Stimulated activated CD4-positive, alpha-beta T cell treated with anti-CD3 and anti-CD28 coated beads, Interleukin-4, amount 100 ng/mL, for 24 hours (primary cell): ENCODE measurements at regions not wholly inside any gene's neighbourhood (a gene's known extent, or its start where the extent isn't known, plus 50 kb on each side); places are given as distances from the start of the nearest gene placed in this dataset.

Source experiments
- DNase-seq: peaks from one replicate; pipeline ENCODE4 v3.0.0-alpha.2; 2020

DNA sequence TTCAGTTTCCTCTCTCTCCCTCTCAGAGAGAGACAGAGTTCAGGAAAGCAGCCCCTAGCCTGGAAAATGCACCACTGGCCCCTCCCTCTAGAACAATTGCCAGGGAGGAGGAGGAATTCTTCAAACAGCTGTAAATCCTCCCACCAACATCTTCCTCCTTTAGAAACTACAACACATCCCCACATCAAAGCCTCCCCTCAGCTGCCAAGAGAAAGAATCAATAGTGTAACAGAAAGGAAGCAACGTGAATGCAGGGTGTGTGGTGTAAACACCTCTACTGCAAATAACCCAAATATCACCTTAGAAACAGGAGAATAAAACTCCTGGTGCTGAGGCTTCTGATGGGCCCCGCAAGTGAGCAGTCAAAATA is 249.9 kb upstream of the GATB start:
- no peak for DNase-seq

DNA sequence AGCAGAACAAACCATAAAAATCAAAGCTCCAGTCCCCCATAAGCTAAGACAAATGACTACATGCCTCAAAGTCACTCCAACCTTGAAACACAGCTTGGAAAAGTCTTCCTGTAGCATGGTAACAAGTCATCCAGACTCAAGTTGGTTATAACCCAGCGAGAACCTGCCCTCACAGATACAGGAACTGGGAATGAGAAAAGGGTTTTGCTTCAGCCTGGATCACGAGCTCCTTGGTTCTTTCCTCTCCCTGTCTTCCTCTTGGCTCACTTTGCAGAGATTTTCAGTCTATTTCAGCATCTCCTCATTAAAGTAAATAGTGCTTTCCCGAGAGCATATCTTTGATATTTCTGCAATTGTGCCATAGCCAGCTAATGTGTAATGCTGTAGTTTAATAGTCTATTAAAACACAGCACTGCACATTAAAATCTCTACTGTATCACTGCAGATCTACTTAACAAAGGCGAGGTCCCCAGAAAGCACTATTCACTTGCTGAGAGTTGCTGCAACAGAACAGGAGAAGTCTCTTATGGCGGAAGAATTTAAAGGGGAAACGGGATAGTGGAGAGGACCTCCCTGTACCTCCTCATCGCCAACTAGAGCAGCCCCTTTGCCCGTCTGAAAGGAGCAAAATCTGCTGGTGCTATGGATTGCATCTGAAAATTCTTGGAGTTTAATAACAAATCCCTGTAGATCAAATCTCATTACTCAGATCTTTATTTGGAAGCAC is 249.3 kb upstream of the GATB start:
- no peak for DNase-seq

DNA sequence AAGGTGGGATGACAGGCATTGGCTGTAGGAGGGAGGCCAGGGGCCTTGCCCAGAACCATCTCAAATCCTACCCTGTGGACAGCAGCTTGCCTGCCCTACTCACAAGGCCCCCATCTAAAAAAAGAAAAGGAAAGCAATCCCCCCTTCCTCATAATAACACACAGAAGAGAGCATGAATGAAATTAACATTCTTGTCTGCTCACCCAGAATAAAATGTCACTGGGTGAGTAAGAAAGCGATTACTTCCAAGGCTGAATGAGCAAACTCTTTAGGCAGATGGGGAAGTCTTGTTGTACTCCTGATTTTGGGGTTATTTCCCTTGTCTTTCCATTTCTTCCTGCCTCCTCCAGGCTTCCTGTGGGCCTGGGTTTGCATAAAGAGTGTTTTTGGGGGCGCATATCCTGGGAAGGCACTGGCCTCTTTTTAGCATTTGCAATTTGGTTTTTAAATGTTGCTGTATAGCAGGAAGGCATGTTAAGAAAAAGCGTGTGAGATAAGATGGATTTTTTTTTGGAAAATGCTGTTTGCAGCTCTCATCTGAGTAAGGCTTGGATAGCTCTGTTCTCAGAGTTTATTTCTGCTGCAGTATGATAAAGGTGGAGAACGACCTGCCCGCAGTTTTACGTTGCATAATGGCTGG is 248.3 kb upstream of the GATB start:
- no peak for DNase-seq

GRCh38 chr4:152007111-152007510 is 246.3 kb upstream of the GATB start:
- DNase-seq, result no peak

DNA sequence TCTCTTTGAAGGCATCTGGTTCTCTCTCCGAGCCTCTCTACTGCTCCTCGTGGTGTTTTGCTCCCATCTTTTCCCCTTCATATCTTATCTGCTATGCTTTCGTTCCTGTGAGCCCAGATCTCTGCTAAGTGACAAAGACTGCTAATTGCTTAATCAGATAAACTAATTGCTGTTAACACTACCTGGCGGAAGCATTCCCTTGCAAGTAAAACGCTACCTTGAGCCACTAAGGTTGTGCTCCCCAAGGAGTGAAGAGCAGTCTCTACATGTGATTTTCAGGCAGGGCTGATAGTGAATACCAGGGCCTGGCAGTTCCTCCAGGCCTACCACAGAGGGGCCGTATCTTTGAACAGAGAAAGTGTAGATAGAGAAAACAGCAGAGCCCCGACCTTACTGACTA is 244.0 kb upstream of the GATB start:
- DNase-seq, result no peak

DNA sequence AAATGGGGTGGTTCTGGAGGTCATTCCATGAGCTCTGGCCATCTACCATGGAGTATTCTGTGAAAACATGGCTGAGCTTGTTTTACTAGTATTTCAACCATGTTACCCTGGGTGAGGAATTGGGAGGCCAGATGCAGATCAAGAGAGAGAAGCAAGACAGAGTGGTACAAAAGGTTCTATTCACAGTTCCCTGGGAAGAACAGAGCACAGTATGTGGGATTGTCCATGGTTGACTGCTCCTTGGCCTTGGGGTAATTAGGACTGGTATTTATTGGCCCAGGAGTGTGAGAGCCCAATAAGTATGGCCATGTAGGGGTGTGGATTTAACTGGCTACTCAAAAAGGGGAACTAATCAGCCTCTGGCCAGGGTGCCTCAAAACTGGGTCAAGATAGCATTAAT is 239.7 kb upstream of the GATB start:
- DNase-seq, result no peak

DNA sequence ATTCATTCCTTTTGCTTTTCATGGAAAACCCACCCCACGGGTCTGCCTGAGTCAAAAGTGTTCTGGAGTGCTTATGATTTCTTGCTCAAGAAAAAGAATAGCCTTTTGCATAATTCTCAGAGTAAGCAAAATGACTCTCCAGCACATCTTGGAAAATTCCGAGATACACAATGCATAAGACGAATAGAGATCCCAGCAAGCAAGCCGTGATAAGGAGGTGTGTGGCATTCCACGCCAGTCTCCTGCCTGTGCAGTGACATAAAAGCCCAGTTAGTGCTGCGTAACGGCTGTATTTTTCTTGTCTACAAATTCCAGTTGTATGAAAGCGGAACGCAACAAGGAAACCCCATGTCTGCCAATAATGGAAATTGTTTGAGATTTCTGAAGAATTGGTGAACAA is 237.9 kb upstream of the GATB start:
- DNase-seq, result no peak

DNA sequence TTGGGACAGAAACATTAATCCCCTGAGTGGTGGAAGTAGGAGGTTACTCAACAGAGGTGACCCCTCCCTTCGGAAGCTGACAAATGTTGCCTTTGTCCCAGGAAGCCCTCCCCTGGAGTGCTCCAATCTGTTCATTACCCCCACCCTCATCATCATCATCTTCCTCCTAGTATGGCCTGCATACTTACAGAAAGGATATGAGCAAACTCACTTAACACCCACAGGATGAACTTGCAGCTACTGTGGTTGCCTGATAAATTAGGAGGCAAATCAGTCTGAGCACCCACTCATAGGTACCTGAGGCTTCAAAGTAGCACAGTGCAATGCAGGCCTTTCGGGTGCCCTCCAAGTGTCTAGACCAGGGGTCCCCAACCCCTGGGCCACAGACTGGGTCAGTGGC is 236.7 kb upstream of the GATB start:
- no peak for DNase-seq

DNA sequence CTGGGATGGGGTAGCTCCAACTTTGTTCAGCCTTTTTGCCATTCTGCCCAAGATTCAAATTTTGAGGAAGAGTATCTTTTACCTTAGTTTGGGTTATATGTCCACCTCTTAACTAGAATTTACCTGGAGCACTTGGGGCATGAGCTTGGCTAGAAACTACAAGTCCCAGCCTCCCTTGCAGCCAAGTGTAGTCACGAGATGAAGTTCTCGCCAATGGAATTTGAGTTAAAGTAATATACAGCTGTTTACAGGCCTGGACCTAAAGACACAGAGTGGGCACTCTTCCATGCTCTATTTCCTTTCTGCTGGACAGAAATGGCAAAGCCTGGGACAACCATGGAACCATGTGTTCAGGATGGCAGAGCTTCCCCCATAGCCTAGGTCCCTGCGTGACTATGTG is 233.6 kb upstream of the GATB start:
- no peak for DNase-seq

- no peak for DNase-seq
Observed at GRCh38 chr4:151993521-151993920, 232.7 kb upstream of the GATB start.

DNA sequence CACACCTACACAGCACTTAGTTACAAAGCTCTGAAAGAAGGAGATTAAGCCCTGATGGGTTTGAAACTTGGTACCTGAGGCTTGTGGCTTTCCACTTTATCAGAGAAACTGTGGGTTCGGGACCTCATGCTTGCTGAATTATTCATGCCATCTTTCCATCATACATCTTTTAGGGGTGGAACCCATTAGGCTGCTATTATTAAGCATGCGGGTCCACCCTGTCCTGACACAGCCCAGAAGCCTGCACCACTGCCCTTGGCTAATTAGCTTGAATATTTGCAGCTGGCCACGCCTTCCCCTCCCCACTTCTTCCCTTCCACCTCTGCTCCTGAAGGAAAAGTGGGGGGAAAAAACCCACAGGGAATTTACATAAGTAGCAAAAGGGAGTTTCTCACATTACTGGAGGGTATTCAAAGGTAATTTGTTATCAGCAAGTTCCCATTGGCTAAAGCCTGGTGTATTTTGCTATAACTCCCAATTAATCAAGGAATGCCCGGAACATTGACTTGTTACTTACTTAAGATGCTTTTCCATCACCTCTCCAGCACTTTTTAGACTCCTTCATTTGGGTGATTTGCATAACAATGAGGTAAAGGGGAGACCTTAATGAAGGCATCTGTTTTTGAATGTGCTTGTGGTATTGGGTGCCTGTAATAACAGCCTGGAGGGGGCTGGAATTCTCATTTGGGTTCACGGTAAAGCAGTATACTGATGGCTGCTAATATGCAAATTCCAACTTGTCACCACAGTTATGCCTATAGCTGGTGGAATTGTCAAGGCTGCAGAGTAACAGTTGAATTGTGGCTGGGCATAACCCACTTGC is 231.7 kb upstream of the GATB start:
- no peak for DNase-seq

- DNase-seq, result no peak
Observed at GRCh38 chr4:151991884-151992167, 231.0 kb upstream of the GATB start.

DNA sequence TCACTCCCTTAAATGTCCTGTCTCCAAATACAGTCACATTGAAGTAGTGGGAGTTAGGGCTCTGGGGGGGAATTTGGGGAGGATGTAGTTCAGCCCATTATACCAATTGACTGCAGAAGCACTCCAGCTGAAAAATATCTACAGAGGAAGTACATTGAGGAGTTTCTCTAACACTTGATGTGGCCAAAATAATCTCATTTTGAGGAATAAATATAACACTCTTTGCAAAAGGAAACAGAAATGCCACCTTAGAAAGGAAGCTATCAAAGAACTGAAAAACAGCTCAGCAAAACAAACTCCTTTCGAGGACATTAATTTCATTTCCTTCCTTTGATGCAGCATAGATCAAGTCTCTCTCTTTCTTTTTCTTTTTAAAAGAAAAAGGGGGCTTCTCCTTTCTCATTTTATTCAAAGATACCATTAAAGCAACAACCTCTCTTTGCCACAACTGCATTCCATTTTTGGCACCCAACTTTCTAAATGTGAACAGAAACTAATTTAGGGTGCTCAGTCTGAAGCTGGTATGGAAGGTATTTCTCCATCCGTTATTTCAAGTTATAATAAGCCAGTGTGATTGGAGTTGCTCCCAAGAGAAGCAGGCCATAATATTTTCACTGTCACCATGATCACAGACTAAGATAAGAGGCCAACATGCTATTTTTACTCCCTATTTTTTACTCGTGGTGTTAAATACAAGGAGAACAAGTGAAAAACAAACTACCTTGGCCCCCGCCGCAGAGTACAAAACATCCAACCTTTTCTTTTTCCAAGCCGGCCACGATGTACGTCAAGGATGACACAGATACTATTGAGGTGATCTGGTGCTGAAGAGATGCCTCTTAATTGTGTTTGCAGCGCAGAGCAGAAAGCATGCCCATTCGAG is 230.4 kb upstream of the GATB start:
- DNase-seq, result no peak

DNA sequence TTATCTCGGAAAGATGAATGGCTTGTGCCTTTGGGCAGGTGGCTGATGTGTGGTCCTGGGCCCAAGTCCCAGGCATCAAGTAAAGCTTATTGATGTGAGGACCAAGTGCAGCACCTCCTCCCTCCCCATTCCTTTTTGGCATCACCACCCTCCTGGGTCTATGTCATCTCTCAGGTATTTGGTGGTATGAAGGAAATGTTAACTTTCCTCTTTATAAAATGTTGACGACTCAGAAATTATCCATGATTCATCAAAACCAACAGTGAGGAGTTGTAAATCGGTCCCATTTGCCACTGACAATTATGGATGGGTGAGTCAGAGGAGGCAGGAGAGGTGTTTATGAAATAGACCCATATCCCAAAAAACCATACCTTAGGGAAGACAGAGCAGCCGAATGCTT is 229.4 kb upstream of the GATB start:
- DNase-seq, result no peak

DNA sequence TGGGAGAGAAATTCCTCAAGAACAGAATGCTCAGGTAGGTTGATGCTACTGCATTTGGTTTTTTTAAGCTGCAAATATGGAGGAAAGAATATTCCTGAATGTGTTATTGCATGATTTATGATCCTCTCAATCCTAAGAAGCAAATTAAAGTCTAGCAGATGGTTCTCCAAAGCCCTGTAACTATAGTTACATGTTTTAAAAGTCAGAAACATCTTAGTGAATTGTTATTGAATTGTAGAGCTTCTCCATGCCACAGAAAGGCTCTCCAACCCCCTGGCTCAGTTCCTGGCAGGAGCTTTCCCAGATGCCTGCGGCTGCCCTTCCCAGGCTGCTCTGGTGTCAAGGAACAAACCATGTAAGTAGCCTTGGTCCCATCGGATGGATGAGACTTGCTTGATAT is 227.8 kb upstream of the GATB start:
- DNase-seq, result no peak

DNA sequence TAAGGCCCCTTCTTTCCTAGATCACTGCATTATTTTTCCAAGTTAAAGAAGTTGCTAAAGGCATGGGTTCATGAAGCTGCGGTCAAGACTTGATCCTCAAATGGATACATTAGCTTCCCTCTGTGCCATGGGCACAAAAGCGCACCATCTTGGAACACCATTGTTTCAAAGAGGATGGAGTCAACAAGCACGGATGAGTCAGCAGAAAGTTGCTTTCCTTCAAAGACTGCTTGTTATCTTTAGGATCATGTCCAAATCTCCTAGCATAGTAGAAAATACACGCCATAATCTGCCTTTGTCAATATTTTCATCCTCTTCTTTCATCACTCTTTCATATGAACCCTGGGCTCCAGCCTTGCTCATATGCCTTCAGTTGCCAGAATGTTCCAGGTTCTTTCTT is 226.8 kb upstream of the GATB start:
- no peak for DNase-seq

GRCh38 chr4:151983854-151984253 is 223.0 kb upstream of the GATB start:
- no peak for DNase-seq

DNA sequence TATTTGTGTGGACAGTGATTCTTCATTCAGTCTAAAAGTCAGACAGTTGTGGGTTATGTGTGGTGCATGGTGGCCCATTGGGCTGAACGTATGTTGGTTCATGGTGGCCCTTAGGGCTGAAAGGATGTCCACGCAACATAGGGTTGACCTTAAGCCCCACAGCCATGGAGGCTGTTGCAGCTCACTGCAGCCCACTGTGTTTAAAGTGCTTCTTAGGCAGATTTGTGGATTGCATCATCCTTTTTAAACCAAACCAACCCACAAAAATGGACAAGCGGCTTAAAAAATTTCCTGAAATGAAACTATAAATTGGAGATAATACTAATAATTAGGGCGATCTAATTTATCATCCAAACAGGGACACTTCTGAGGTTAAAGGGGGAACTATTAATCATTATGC is 219.0 kb upstream of the GATB start:
- no peak for DNase-seq

DNA sequence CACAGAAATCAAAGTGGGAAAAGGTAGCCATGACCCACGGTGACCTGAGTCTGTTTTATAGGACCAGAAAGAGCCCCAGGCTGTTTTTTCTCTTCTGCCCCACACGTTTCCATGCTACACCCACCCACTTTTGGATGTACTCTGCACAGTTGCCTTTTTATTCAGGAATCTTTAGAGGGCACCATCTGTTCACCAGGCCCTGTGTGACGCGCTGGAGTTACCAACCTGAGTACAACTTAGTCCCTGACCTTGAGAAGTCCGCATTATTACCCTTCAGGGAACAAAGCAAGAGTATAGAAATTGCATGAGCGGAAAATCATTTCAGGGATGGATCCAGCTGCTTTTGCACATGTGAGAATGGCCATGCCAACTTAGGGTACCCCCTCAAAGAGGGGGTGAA is 207.8 kb upstream of the GATB start:
- no peak for DNase-seq

- DNase-seq, result no peak
Observed at GRCh38 chr4:151967074-151967473, 206.3 kb upstream of the GATB start.

DNA sequence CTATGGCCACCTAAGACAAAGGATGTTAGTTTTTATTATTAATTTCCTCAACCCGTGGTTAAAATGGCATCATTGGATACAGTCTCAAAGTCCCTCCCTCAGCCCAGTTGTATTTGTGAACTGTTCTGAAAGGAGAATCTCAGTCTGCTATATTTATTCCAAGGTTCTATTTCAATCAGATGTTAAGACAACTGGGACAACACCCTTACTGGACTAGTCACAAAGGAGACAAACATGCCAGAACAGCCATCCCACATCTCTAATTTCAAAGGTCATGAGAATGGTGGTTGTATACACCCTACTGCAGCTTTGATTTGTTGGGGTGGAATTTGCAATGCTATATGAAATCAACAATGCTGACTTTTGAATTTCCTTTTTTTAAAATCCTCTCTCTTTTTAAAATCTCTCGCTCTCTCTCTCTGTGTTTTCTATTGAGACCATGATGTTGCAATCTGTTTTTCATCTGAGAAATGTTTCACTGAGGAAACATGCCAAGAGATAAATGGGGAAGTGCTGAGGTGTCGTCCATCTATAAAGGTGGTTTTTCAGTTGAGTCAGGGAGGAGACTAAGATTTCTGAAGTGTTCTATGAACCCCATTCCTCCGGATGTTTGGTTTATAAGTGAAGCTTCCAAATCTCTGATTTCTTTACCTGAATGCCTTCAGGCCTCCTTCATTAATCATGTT is 201.5 kb upstream of the GATB start:
- no peak for DNase-seq

DNA sequence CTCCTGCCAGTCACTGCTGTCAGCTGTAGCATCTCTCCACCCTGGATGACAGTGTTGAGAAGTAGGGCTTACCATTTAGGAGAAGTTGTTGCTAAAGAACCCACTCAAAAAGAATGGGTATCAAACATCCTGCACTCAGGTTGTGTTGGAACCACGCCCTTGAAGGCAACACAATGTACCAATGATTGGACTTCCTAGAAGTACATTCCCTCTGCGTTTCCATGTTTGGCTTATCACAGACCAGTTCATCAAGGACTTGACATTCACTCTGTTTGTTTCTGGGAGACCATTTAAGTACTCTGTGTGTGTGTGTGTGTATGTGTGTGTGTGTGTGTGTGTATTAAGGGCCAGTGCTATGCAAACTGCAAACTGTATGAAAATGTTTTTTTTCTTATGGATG is 200.6 kb upstream of the GATB start:
- no peak for DNase-seq
